ENCODE measurements at regions not wholly inside any gene's neighbourhood (a gene's known extent, or its start where the extent isn't known, plus 50 kb on each side); places are given as distances from the start of the nearest gene placed in this dataset.
"Not testable (repeated sequence)": the region's sequence is repeated elsewhere in the genome, so short reads cannot be mapped to it uniquely, and the experiment has no call there.

- no peak for TF ChIP-seq CTCF (IDR thresholded peaks at IDR 0.05; ENCODE audit: unreplicated experiment)
- no peak for DNase-seq (ENCODE audit: low spot score, unreplicated experiment)
- Mint-ChIP-seq H3K4me1 (ENCODE audit: low read depth) (peaks cover 4% of the 10 kb centered on the region), H3K4me3 (ENCODE audit: low read depth) (no peak overlapping the region), H3K9me3 (ENCODE audit: low read depth) (peaks cover 23% of the 10 kb centered on the region), H3K27ac (no peak overlapping the region), H3K27me3 (no peaks in the 10 kb centered on the region), H3K36me3 (ENCODE audit: insufficient read depth) (peaks cover 2% of the 10 kb centered on the region)
These were observed 129.5 kb downstream of the B3GNT2 start for GRCh38 chr2:62325398-62325797.

GRCh38 chr2:62321380-62322289, 125.7 kb downstream of the B3GNT2 start:
- Mint-ChIP-seq H3K36me3 (ENCODE audit: insufficient read depth) (no peaks in the 10 kb centered on the region), H3K9me3 (ENCODE audit: low read depth) (peaks cover 12% of the 10 kb centered on the region)

GRCh38 chr2:62320657-62321357, 124.9 kb downstream of the B3GNT2 start:
- H3K4me1 Mint-ChIP-seq (ENCODE audit: low read depth): no peaks in the 10 kb centered on the region
- peaks cover 8% of the 10 kb centered on the region for H3K9me3 Mint-ChIP-seq (ENCODE audit: low read depth)
- no peaks in the 10 kb centered on the region for H3K27me3 Mint-ChIP-seq
- DNase-seq (ENCODE audit: low spot score, unreplicated experiment): no peak
- H3K4me3 Mint-ChIP-seq (ENCODE audit: low read depth): no peak overlapping the region
- H3K27ac Mint-ChIP-seq: no peak overlapping the region
- H3K36me3 Mint-ChIP-seq (ENCODE audit: insufficient read depth): no peaks in the 10 kb centered on the region
- TF ChIP-seq CTCF (IDR thresholded peaks at IDR 0.05; ENCODE audit: unreplicated experiment): no peak

More at GRCh38 chr2:62321380-62322289, 125.7 kb downstream of the B3GNT2 start:
- Mint-ChIP-seq H3K4me3 (ENCODE audit: low read depth) (no peak overlapping the region), H3K27me3 (no peaks in the 10 kb centered on the region), H3K4me1 (ENCODE audit: low read depth) (no peaks in the 10 kb centered on the region), H3K27ac (no peak overlapping the region)
- TF ChIP-seq CTCF (IDR thresholded peaks at IDR 0.05; ENCODE audit: unreplicated experiment): no peak
- no peak for DNase-seq (ENCODE audit: low spot score, unreplicated experiment)

- H3K4me1 Mint-ChIP-seq (ENCODE audit: low read depth); H3K4me3 Mint-ChIP-seq (ENCODE audit: low read depth); H3K27me3 Mint-ChIP-seq; H3K27ac Mint-ChIP-seq; DNase-seq (ENCODE audit: low spot score, unreplicated experiment); H3K9me3 Mint-ChIP-seq (ENCODE audit: low read depth); H3K36me3 Mint-ChIP-seq (ENCODE audit: insufficient read depth): not testable (repeated sequence)
These were observed 124.2 kb downstream of the B3GNT2 start for GRCh38 chr2:62320137-62320536.

- Mint-ChIP-seq H3K36me3 (ENCODE audit: insufficient read depth) (no peaks in the 10 kb centered on the region), H3K4me1 (ENCODE audit: low read depth) (no peaks in the 10 kb centered on the region), H3K27me3 (no peaks in the 10 kb centered on the region), H3K27ac (no peak overlapping the region), H3K4me3 (ENCODE audit: low read depth) (no peak overlapping the region), H3K9me3 (ENCODE audit: low read depth) (no peaks in the 10 kb centered on the region)
- DNase-seq (ENCODE audit: low spot score, unreplicated experiment): no peak
- no peak for TF ChIP-seq CTCF (IDR thresholded peaks at IDR 0.05; ENCODE audit: unreplicated experiment)
These were observed 123.2 kb downstream of the B3GNT2 start for GRCh38 chr2:62319070-62319469.
